ENCODE measurements at regions not wholly inside any gene's neighbourhood (a gene's known extent, or its start where the extent isn't known, plus 50 kb on each side); places are given as distances from the start of the nearest gene placed in this dataset.

DNA sequence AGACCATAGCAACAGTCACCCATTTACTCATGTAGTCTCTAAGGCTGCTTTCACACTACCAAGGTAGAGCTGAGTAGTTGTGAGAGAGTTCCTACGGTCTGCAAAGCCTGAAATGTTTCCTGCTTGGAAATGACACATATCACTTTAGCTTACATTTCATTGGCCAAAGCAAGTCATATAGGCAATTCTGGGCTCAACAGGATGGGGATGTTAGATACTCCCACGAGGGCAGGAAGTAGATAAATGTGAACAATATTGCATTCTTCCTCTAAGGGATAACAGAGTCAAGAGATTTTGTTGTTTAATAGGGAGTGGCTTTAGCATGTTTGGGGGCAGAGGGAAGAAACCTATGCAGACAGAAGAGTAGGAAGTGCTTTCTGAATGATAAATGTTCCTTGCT is 355.6 kb upstream of the THRB start:
- Histone ChIP-seq H3K4me1 (ENCODE audit: control insufficient read depth, insufficient read depth, low read length) (no peaks in the 10 kb centered on the region), H3K9me3 (ENCODE audit: control insufficient read depth, insufficient read depth, low read depth, low read length) (no peaks in the 10 kb centered on the region), H3K4me3 (ENCODE audit: low read depth, low read length) (no peak overlapping the region), H3K36me3 (ENCODE audit: control insufficient read depth in 2 of 2, insufficient read depth in 1 of 2, low read length in 2 of 2) (no peaks in the 10 kb centered on the region), H3K27ac (ENCODE audit: extremely low read depth, low read depth, low read length) (no peak overlapping the region)
- no peak for TF ChIP-seq ZNF777 (tag by site-specific recombination; IDR thresholded peaks at IDR 0.05; ENCODE audit: borderline replicate concordance)
- TF ChIP-seq ZNF426 (tag by site-specific recombination; IDR thresholded peaks at IDR 0.05): no peak
- no peak for TF ChIP-seq ZNF266 (tag by site-specific recombination; IDR thresholded peaks at IDR 0.05; ENCODE audit: low read depth)
- TF ChIP-seq, protein P1, sequence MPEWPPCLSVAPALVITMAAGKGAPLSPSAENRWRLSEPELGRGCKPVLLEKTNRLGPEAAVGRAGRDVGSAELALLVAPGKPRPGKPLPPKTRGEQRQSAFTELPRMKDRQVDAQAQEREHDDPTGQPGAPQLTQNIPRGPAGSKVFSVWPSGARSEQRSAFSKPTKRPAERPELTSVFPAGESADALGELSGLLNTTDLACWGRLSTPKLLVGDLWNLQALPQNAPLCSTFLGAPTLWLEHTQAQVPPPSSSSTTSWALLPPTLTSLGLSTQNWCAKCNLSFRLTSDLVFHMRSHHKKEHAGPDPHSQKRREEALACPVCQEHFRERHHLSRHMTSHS (tag by site-specific recombination; IDR thresholded peaks at IDR 0.05): no peak
- ChIA-PET CTCF (no interaction called here), POLR2A (no interaction called here)

DNA sequence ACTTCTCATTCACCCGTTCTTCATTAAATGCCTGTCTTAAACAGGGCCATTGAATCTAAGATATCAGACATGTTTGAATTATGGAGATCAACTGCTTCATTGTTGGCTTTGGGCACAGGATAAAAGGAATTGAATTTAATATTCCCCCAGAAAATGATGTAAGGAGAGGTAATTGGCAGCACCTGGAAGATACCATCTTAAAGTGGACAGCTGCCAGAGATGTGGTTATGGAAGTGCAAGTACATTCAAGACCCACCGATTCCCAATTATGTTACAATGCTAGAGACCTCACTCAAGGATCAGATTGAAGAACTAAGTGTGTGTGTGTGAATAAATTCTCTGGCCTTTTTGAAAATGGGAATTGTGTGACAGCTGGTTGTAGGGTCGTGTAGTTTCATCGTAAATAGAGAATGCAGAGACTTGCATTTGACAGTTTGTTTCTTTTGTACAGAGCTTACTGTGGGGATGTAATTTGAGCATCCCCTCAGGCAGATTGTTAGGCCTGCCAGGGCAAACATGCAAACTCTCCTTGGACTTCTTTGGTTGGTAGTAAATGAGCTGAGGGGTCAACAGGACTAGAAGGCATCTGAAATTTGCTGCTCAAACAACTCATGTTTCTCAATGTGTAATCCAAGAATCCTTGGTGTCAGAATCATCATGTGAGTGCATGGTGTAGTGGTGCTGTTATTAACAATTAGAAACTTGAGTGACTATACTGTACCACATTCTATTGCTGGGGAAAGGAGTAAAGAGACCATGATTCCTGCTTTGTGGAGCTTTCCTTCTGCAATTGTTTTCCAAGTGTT is 359.2 kb upstream of the THRB start:
- Histone ChIP-seq H3K27ac (ENCODE audit: extremely low read depth, low read depth, low read length) (no peak overlapping the region), H3K4me3 (ENCODE audit: low read depth, low read length) (no peak overlapping the region), H3K36me3 (ENCODE audit: control insufficient read depth in 2 of 2, insufficient read depth in 1 of 2, low read length in 2 of 2) (no peaks in the 10 kb centered on the region), H3K9me3 (ENCODE audit: control insufficient read depth, insufficient read depth, low read depth, low read length) (no peaks in the 10 kb centered on the region), H3K4me1 (ENCODE audit: control insufficient read depth, insufficient read depth, low read length) (no peaks in the 10 kb centered on the region)
- POLR2A ChIA-PET: no interaction called here
- CTCF ChIA-PET: no interaction called here
- TF ChIP-seq ZNF785 (tag by site-specific recombination; IDR thresholded peaks at IDR 0.05) (peak; percentile 17), YY2 (tag by site-specific recombination; IDR thresholded peaks at IDR 0.05) (no peak), GFI1B (tag by site-specific recombination; IDR thresholded peaks at IDR 0.05) (no peak), ZNF26 (tag by site-specific recombination; IDR thresholded peaks at IDR 0.05) (no peak), ZBTB7A (tag by site-specific recombination; IDR thresholded peaks at IDR 0.05; ENCODE audit: low read depth) (no peak), ZNF239 (tag by site-specific recombination; IDR thresholded peaks at IDR 0.05) (no peak), ZNF138 (tag by site-specific recombination; IDR thresholded peaks at IDR 0.05; ENCODE audit: borderline replicate concordance) (no peak), ZNF341 (tag by site-specific recombination; IDR thresholded peaks at IDR 0.05; ENCODE audit: low read depth) (no peak), ELK4 (IDR thresholded peaks at IDR 0.05; ENCODE audit: borderline replicate concordance, low read depth, low read length) (no peak), ZXDB (tag by site-specific recombination; IDR thresholded peaks at IDR 0.05) (peak; percentile 62; the same call in 1 of the 2 replicates), ZNF660 (tag by site-specific recombination; IDR thresholded peaks at IDR 0.05) (no peak), PRDM2 (tag by site-specific recombination; IDR thresholded peaks at IDR 0.05; ENCODE audit: borderline replicate concordance) (no peak), GLI4 (tag by site-specific recombination; IDR thresholded peaks at IDR 0.05) (no peak), ZNF404 (tag by site-specific recombination; IDR thresholded peaks at IDR 0.05) (no peak), SP7 (tag by site-specific recombination; IDR thresholded peaks at IDR 0.05) (no peak), ZBTB1 (tag by site-specific recombination; IDR thresholded peaks at IDR 0.05) (no peak), ZNF112 (tag by site-specific recombination; IDR thresholded peaks at IDR 0.05) (no peak), ZNF19 (tag by site-specific recombination; IDR thresholded peaks at IDR 0.05; ENCODE audit: low read depth) (no peak)
- TF ChIP-seq, protein P2, sequence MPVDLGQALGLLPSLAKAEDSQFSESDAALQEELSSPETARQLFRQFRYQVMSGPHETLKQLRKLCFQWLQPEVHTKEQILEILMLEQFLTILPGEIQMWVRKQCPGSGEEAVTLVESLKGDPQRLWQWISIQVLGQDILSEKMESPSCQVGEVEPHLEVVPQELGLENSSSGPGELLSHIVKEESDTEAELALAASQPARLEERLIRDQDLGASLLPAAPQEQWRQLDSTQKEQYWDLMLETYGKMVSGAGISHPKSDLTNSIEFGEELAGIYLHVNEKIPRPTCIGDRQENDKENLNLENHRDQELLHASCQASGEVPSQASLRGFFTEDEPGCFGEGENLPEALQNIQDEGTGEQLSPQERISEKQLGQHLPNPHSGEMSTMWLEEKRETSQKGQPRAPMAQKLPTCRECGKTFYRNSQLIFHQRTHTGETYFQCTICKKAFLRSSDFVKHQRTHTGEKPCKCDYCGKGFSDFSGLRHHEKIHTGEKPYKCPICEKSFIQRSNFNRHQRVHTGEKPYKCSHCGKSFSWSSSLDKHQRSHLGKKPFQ (tag by site-specific recombination; IDR thresholded peaks at IDR 0.05): no peak
- TF ChIP-seq, protein P1 (tag by site-specific recombination; IDR thresholded peaks at IDR 0.05): no peak

Data from HEK293 (cell line).